ENCODE measurements at regions not wholly inside any gene's neighbourhood (a gene's known extent, or its start where the extent isn't known, plus 50 kb on each side); places are given as distances from the start of the nearest gene placed in this dataset.

GRCh38 chr18:11289248-11289647, 139.9 kb upstream of the PIEZO2 start:
- TF ChIP-seq, protein P1, sequence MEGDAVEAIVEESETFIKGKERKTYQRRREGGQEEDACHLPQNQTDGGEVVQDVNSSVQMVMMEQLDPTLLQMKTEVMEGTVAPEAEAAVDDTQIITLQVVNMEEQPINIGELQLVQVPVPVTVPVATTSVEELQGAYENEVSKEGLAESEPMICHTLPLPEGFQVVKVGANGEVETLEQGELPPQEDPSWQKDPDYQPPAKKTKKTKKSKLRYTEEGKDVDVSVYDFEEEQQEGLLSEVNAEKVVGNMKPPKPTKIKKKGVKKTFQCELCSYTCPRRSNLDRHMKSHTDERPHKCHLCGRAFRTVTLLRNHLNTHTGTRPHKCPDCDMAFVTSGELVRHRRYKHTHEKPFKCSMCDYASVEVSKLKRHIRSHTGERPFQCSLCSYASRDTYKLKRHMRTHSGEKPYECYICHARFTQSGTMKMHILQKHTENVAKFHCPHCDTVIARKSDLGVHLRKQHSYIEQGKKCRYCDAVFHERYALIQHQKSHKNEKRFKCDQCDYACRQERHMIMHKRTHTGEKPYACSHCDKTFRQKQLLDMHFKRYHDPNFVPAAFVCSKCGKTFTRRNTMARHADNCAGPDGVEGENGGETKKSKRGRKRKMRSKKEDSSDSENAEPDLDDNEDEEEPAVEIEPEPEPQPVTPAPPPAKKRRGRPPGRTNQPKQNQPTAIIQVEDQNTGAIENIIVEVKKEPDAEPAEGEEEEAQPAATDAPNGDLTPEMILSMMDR (IDR thresholded peaks at IDR 0.05; ENCODE audit: low read depth, low read length): no peak
- no peak for TF ChIP-seq EZH2phosphoT487 (IDR thresholded peaks at IDR 0.05; ENCODE audit: low read depth)

Measured in OCI-LY3 (cell line).